ENCODE measurements at regions not wholly inside any gene's neighbourhood (a gene's known extent, or its start where the extent isn't known, plus 50 kb on each side); places are given as distances from the start of the nearest gene placed in this dataset.

GRCh38 chr12:43169115-43169681, 382.8 kb downstream of the ADAMTS20 start:
- DNase-seq = no peak

- DNase-seq = no peak
Measured at GRCh38 chr12:43167691-43168090, 384.3 kb downstream of the ADAMTS20 start.

- no peak for DNase-seq
Measured at GRCh38 chr12:43165351-43165750, 386.7 kb downstream of the ADAMTS20 start.

GRCh38 chr12:43162138-43162537, 389.9 kb downstream of the ADAMTS20 start:
- DNase-seq = peak; percentile 45

GRCh38 chr12:43159506-43159905, 392.5 kb downstream of the ADAMTS20 start:
- no peak for DNase-seq

GRCh38 chr12:43158126-43158525, 393.9 kb downstream of the ADAMTS20 start:
- DNase-seq = no peak

- no peak for DNase-seq
Measured at GRCh38 chr12:43155376-43155775, 396.6 kb downstream of the ADAMTS20 start.

GRCh38 chr12:43154498-43155045, 397.4 kb downstream of the ADAMTS20 start:
- no peak for DNase-seq

- no peak for DNase-seq
Measured at GRCh38 chr12:43151441-43151981, 400.5 kb downstream of the ADAMTS20 start.

- no peak for DNase-seq
Measured at GRCh38 chr12:43148691-43149090, 403.3 kb downstream of the ADAMTS20 start.

- DNase-seq = no peak
Measured at GRCh38 chr12:43147878-43148277, 404.1 kb downstream of the ADAMTS20 start.

GRCh38 chr12:43145481-43145880, 406.5 kb downstream of the ADAMTS20 start:
- DNase-seq = no peak

GRCh38 chr12:43143278-43143677, 408.7 kb downstream of the ADAMTS20 start:
- DNase-seq = no peak

GRCh38 chr12:43132291-43132690, 419.7 kb downstream of the ADAMTS20 start:
- DNase-seq = no peak

- no peak for DNase-seq
Measured at GRCh38 chr12:43131301-43131700, 420.7 kb downstream of the ADAMTS20 start.

- no peak for DNase-seq
Measured at GRCh38 chr12:43127886-43128549, 424.0 kb downstream of the ADAMTS20 start.

GRCh38 chr12:43126652-43127375, 425.2 kb downstream of the ADAMTS20 start:
- DNase-seq = no peak

GRCh38 chr12:43123461-43123860, 428.5 kb downstream of the ADAMTS20 start:
- DNase-seq = no peak

GRCh38 chr12:43120150-43120549, 431.9 kb downstream of the ADAMTS20 start:
- DNase-seq = no peak

GRCh38 chr12:43118881-43119280, 433.1 kb downstream of the ADAMTS20 start:
- DNase-seq = no peak

GRCh38 chr12:43118234-43118633, 433.8 kb downstream of the ADAMTS20 start:
- no peak for DNase-seq

- DNase-seq = no peak
Measured at GRCh38 chr12:43117226-43117930, 434.6 kb downstream of the ADAMTS20 start.

Measured in NCI-H2081 treated with DMSO at 0.1 percent for 48 hours (cell line).